DND-41 (cell line): ENCODE measurements at regions not wholly inside any gene's neighbourhood (a gene's known extent, or its start where the extent isn't known, plus 50 kb on each side); places are given as distances from the start of the nearest gene placed in this dataset.

Experiments
- EZH2 ChIP-seq: IDR thresholded peaks from 3 replicates; pipeline ENCODE4 v1.6.1; 2012; ENCODE audit warnings: borderline replicate concordance, low read depth, mild to moderate bottlenecking, moderate library complexity, low read length, inconsistent platforms; ENCODE audit not compliant: severe bottlenecking
- TF ChIP-seq, protein P1 (sequence below): IDR thresholded peaks from 2 replicates; pipeline ENCODE4 v1.5.1; 2012; ENCODE audit warnings: borderline replicate concordance, low read length, moderate library complexity, mild to moderate bottlenecking; ENCODE audit not compliant: poor library complexity, severe bottlenecking; ENCODE audit errors: extremely low read depth

- TF ChIP-seq, protein P1, sequence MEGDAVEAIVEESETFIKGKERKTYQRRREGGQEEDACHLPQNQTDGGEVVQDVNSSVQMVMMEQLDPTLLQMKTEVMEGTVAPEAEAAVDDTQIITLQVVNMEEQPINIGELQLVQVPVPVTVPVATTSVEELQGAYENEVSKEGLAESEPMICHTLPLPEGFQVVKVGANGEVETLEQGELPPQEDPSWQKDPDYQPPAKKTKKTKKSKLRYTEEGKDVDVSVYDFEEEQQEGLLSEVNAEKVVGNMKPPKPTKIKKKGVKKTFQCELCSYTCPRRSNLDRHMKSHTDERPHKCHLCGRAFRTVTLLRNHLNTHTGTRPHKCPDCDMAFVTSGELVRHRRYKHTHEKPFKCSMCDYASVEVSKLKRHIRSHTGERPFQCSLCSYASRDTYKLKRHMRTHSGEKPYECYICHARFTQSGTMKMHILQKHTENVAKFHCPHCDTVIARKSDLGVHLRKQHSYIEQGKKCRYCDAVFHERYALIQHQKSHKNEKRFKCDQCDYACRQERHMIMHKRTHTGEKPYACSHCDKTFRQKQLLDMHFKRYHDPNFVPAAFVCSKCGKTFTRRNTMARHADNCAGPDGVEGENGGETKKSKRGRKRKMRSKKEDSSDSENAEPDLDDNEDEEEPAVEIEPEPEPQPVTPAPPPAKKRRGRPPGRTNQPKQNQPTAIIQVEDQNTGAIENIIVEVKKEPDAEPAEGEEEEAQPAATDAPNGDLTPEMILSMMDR = no peak
- TF ChIP-seq EZH2 = no peak
Measured at GRCh38 chr13:69591437-69591836, 516.2 kb upstream of the ATXN8OS start.
